MM.1S (cell line): ENCODE measurements at regions not wholly inside any gene's neighbourhood (a gene's known extent, or its start where the extent isn't known, plus 50 kb on each side); places are given as distances from the start of the nearest gene placed in this dataset.

ENCODE experiments used
- DNase-seq: peaks from one replicate; pipeline ENCODE4 v3.0.0-alpha.2; 2015
- H2AFZ ChIP-seq: fragments of 300-600 bp; sonication (generic); 2 replicates; pipeline ENCODE4 v1.6.0; 2016; ENCODE audit warnings: antibody characterized with exemption, low read length
- H3F3A ChIP-seq: fragments of 300-600 bp; sonication (generic); 2 replicates; pipeline ENCODE4 v1.6.1; 2016; ENCODE audit warnings: mild to moderate bottlenecking, antibody characterized with exemption, low read length, moderate library complexity, mixed read lengths; ENCODE audit not compliant: insufficient read depth
- H3K27ac ChIP-seq: fragments of 300-600 bp; sonication (generic); 2 replicates; pipeline ENCODE4 v1.5.1; 2016; ENCODE audit warnings: mild to moderate bottlenecking, low read length
- H3K27me3 ChIP-seq: fragments of 300-600 bp; sonication (generic); replicated peaks from 2 replicates; pipeline ENCODE4 v1.6.0; 2016; ENCODE audit warnings: low read length; ENCODE audit not compliant: insufficient read depth
- H3K36me3 ChIP-seq: fragments of 300-600 bp; sonication (generic); replicated peaks from 2 replicates; pipeline ENCODE4 v1.6.1; 2016; ENCODE audit warnings: mild to moderate bottlenecking, low read length, mixed read lengths; ENCODE audit not compliant: insufficient read depth
- H3K4me1 ChIP-seq: fragments of 300-600 bp; sonication (generic); 2 replicates; pipeline ENCODE4 v1.6.1; 2016; ENCODE audit warnings: low read length, mixed read lengths
- H3K4me2 ChIP-seq: fragments of 300-600 bp; sonication (generic); 2 replicates; pipeline ENCODE4 v1.6.0; 2016; ENCODE audit warnings: low read depth, low read length
- H3K4me3 ChIP-seq: fragments of 300-600 bp; sonication (generic); 2 replicates; pipeline ENCODE4 v1.5.1; 2016; ENCODE audit warnings: low read length, mixed read lengths
- H3K79me2 ChIP-seq: fragments of 300-600 bp; sonication (generic); 2 replicates; pipeline ENCODE4 v1.6.1; 2016; ENCODE audit warnings: mixed run types, low read length, mixed read lengths
- H3K9ac ChIP-seq: fragments of 300-600 bp; sonication (generic); 2 replicates; pipeline ENCODE4 v1.6.1; 2016; ENCODE audit warnings: low read length, mixed read lengths
- H3K9me2 ChIP-seq: fragments of 300-600 bp; sonication (generic); replicated peaks from 2 replicates; pipeline ENCODE4 v1.6.1; 2016; ENCODE audit warnings: mild to moderate bottlenecking, low read length, mixed read lengths; ENCODE audit not compliant: insufficient read depth
- H3K9me3 ChIP-seq: fragments of 300-600 bp; sonication (generic); replicated peaks from 2 replicates; pipeline ENCODE4 v1.6.1; 2016; ENCODE audit warnings: mild to moderate bottlenecking, low read length, mixed read lengths; ENCODE audit not compliant: insufficient read depth
- H4K20me1 ChIP-seq: fragments of 300-600 bp; sonication (generic); 2 replicates; pipeline ENCODE4 v1.6.1; 2016; ENCODE audit warnings: mild to moderate bottlenecking, low read length, moderate library complexity, mixed read lengths; ENCODE audit not compliant: insufficient read depth
- EZH2 ChIP-seq: fragments of 300-600 bp; sonication (generic); optimal IDR thresholded peaks from 2 replicates; pipeline ENCODE3; 2017; ENCODE audit warnings: low read depth, mild to moderate bottlenecking, antibody characterized with exemption, low read length, mixed read lengths
- EZH2phosphoT487 ChIP-seq: fragments of 300-600 bp; sonication (generic); IDR thresholded peaks from 2 replicates; pipeline ENCODE4 v1.6.1; 2018; ENCODE audit warnings: antibody characterized with exemption, low read length
- TF ChIP-seq, protein P1 (sequence below): fragments of 300-600 bp; sonication (generic); IDR thresholded peaks from 2 replicates; pipeline ENCODE4 v1.5.1; 2016; ENCODE audit warnings: antibody characterized with exemption, low read length, mixed read lengths

DNA sequence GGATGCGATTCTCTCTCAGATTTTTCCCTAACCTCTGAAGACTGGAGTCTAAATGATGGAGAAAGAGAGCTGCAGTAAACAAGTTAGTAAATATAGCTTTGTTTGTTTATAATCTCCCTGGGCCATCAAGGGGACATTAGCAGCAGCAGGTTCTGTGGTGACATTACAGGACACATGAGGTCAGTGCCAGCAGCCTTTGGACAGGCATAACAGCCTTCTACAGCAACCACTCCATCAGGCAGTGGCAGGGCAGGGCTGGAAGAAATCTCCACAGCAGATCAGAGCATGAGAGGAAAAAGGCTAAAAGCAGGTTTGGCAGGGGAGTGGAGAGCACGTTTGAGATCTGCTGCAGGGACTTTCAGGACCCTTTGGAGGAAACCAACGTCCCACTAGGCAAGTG lies 127.6 kb upstream of the ACP3 start:
- peaks cover 10% of the 10 kb centered on the region for H3F3A ChIP-seq
- no peaks in the 10 kb centered on the region for H3K36me3 ChIP-seq
- H3K9me2 ChIP-seq = no peaks in the 10 kb centered on the region
- peaks cover 20% of the 10 kb centered on the region for H3K4me1 ChIP-seq
- H3K4me2 ChIP-seq = no peak overlapping the region
- no peaks in the 10 kb centered on the region for H3K79me2 ChIP-seq
- no peak overlapping the region for H3K9ac ChIP-seq
- no peak overlapping the region for H2AFZ ChIP-seq
- no peaks in the 10 kb centered on the region for H4K20me1 ChIP-seq
- DNase-seq = no peak
- TF ChIP-seq, protein P1, sequence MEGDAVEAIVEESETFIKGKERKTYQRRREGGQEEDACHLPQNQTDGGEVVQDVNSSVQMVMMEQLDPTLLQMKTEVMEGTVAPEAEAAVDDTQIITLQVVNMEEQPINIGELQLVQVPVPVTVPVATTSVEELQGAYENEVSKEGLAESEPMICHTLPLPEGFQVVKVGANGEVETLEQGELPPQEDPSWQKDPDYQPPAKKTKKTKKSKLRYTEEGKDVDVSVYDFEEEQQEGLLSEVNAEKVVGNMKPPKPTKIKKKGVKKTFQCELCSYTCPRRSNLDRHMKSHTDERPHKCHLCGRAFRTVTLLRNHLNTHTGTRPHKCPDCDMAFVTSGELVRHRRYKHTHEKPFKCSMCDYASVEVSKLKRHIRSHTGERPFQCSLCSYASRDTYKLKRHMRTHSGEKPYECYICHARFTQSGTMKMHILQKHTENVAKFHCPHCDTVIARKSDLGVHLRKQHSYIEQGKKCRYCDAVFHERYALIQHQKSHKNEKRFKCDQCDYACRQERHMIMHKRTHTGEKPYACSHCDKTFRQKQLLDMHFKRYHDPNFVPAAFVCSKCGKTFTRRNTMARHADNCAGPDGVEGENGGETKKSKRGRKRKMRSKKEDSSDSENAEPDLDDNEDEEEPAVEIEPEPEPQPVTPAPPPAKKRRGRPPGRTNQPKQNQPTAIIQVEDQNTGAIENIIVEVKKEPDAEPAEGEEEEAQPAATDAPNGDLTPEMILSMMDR = no peak
- TF ChIP-seq EZH2phosphoT487 = no peak
- H3K27ac ChIP-seq = no peak overlapping the region
- H3K27me3 ChIP-seq = no peaks in the 10 kb centered on the region
- H3K4me3 ChIP-seq = no peak overlapping the region
- no peaks in the 10 kb centered on the region for H3K9me3 ChIP-seq

DNA sequence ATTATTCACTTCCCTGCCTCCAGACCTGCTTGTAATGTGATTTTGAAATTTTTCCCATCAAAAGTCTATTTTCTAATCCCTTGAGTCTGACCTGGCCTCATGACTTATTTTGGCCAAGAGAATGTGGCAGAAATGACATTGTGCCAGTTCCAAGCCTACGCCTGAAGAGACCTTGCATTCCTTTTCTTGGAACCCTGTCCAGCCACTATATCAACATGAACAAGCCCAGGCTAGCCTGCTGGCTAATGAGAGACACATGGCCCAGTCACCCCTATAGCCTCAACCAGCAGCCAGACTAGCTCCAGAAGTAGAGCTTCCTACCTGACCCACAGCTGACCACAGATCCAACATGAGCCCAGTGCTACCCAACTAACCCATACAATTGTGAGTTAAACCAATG lies 121.1 kb upstream of the ACP3 start:
- H3K27me3 ChIP-seq = no peaks in the 10 kb centered on the region
- no peak for TF ChIP-seq EZH2
- TF ChIP-seq EZH2phosphoT487 = no peak
- TF ChIP-seq, protein P1 = no peak
- H3K9ac ChIP-seq = no peak overlapping the region
- no peak overlapping the region for H2AFZ ChIP-seq
- no peak overlapping the region for H3K27ac ChIP-seq
- no peak overlapping the region for H3K4me2 ChIP-seq
- no peaks in the 10 kb centered on the region for H4K20me1 ChIP-seq
- H3K9me2 ChIP-seq = no peaks in the 10 kb centered on the region
- H3F3A ChIP-seq = no peaks in the 10 kb centered on the region
- no peak for DNase-seq
- H3K36me3 ChIP-seq = no peaks in the 10 kb centered on the region
- no peaks in the 10 kb centered on the region for H3K9me3 ChIP-seq
- H3K4me1 ChIP-seq = no peaks in the 10 kb centered on the region
- no peaks in the 10 kb centered on the region for H3K79me2 ChIP-seq
- H3K4me3 ChIP-seq = no peak overlapping the region

GRCh38 chr3:132198516-132198915 lies 118.7 kb upstream of the ACP3 start:
- Histone ChIP-seq H3K9ac (no peak overlapping the region), H3K36me3 (no peaks in the 10 kb centered on the region), H4K20me1 (no peaks in the 10 kb centered on the region), H3K4me2 (no peak overlapping the region), H3K4me1 (no peaks in the 10 kb centered on the region), H2AFZ (no peak overlapping the region), H3F3A (no peaks in the 10 kb centered on the region), H3K4me3 (no peak overlapping the region), H3K27ac (no peak overlapping the region), H3K79me2 (no peaks in the 10 kb centered on the region), H3K9me2 (no peaks in the 10 kb centered on the region), H3K9me3 (no peaks in the 10 kb centered on the region), H3K27me3 (no peaks in the 10 kb centered on the region)
- no peak for DNase-seq
- TF ChIP-seq EZH2 = no peak
- no peak for TF ChIP-seq EZH2phosphoT487
- TF ChIP-seq, protein P1 = no peak

DNA sequence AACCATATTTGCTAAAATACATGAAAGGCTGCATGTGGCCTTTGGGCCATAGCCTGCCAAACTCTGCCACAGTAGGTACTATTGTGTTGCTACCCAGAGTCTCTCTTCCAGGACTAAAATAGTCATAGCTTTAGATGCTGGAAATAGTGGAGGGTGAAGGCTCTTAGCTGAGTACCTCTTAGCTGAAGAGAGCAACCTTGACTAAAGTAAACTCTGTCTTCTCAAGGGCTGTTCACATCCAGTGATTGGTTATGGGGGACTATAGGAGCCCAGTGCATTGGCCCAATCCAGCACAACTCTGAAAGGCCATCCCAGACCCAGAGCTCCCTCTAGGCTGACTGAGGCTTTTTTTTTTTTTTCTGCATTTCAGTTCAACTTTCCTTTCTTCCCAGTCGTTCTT lies 117.8 kb upstream of the ACP3 start:
- Histone ChIP-seq H3K79me2 (no peaks in the 10 kb centered on the region), H3K4me3 (no peak overlapping the region), H3K27ac (no peak overlapping the region), H3K36me3 (no peaks in the 10 kb centered on the region), H3K9me2 (no peaks in the 10 kb centered on the region), H4K20me1 (no peaks in the 10 kb centered on the region), H3K4me2 (no peak overlapping the region), H3K4me1 (no peaks in the 10 kb centered on the region), H2AFZ (no peak overlapping the region), H3F3A (no peaks in the 10 kb centered on the region), H3K9me3 (no peaks in the 10 kb centered on the region), H3K9ac (no peak overlapping the region), H3K27me3 (no peaks in the 10 kb centered on the region)
- TF ChIP-seq, protein P1 = no peak
- TF ChIP-seq EZH2 (no peak), EZH2phosphoT487 (no peak)
- no peak for DNase-seq
